SK-N-SH treated with all-trans-retinoic acid at 6 μM for 48 hours (cell line): ENCODE measurements at regions not wholly inside any gene's neighbourhood (a gene's known extent, or its start where the extent isn't known, plus 50 kb on each side); places are given as distances from the start of the nearest gene placed in this dataset.

ENCODE experiments used
- ARNTL ChIP-seq: fragments of 450-650 bp; formaldehyde crosslinking; IDR thresholded peaks from 2 replicates; pipeline ENCODE4 v1.5.0; 2020; ENCODE audit warnings: low read depth, mild to moderate bottlenecking, moderate library complexity, borderline replicate concordance
- BACH2 ChIP-seq: fragments of 250-450 bp; sonication (Bioruptor Pico); IDR thresholded peaks from 2 replicates; pipeline ENCODE4 v1.9.0; 2021; ENCODE audit warnings: mild to moderate bottlenecking, borderline replicate concordance
- CSDC2 ChIP-seq: fragments of 250-450 bp; sonication (Bioruptor Pico); IDR thresholded peaks from 2 replicates; pipeline ENCODE4 v1.5.0; 2020; ENCODE audit warnings: mild to moderate bottlenecking, moderate library complexity
- GLIS3 ChIP-seq: fragments of 250-450 bp; sonication (Bioruptor Pico); IDR thresholded peaks from 2 replicates; pipeline ENCODE4 v1.5.0; 2020; ENCODE audit warnings: mild to moderate bottlenecking, moderate library complexity
- RARB ChIP-seq: fragments of 250-450 bp; sonication (Bioruptor Pico); IDR thresholded peaks from 2 replicates; pipeline ENCODE4 v1.8.0; 2021; ENCODE audit warnings: mild to moderate bottlenecking, moderate library complexity
- SNAI2 ChIP-seq: fragments of 250-450 bp; sonication (Bioruptor Pico); IDR thresholded peaks from 2 replicates; pipeline ENCODE4 v1.5.0; 2020; ENCODE audit warnings: mild to moderate bottlenecking, moderate library complexity
- ZC3H10 ChIP-seq: fragments of 250-450 bp; sonication (Bioruptor Pico); IDR thresholded peaks from 2 replicates; pipeline ENCODE4 v1.5.1; 2021; ENCODE audit warnings: mild to moderate bottlenecking, moderate library complexity
- ZNF565 ChIP-seq: fragments of 450-650 bp; formaldehyde crosslinking; conservative IDR thresholded peaks from 2 replicates; pipeline ENCODE4 v1.5.0; 2020; ENCODE audit warnings: low read depth, mild to moderate bottlenecking, moderate library complexity
- TF ChIP-seq, protein P1 (sequence below): fragments of 250-450 bp; sonication (Bioruptor Pico); IDR thresholded peaks from 2 replicates; pipeline ENCODE4 v1.8.0; 2020; ENCODE audit warnings: mild to moderate bottlenecking, moderate library complexity, borderline replicate concordance
- TF ChIP-seq, protein P2 (sequence below): fragments of 250-450 bp; sonication (Bioruptor Pico); IDR thresholded peaks from 2 replicates; pipeline ENCODE4 v1.5.1; 2020; ENCODE audit warnings: low read depth, mild to moderate bottlenecking, moderate library complexity
- TF ChIP-seq, protein P3 (sequence below): fragments of 250-450 bp; sonication (Bioruptor Pico); IDR thresholded peaks from 2 replicates; pipeline ENCODE4 v1.5.1; 2021; ENCODE audit warnings: mild to moderate bottlenecking, moderate library complexity
- TF ChIP-seq, protein P4 (sequence below): fragments of 250-450 bp; sonication (Bioruptor Pico); IDR thresholded peaks from 2 replicates; pipeline ENCODE4 v1.5.0; 2020; ENCODE audit warnings: mild to moderate bottlenecking, moderate library complexity

DNA sequence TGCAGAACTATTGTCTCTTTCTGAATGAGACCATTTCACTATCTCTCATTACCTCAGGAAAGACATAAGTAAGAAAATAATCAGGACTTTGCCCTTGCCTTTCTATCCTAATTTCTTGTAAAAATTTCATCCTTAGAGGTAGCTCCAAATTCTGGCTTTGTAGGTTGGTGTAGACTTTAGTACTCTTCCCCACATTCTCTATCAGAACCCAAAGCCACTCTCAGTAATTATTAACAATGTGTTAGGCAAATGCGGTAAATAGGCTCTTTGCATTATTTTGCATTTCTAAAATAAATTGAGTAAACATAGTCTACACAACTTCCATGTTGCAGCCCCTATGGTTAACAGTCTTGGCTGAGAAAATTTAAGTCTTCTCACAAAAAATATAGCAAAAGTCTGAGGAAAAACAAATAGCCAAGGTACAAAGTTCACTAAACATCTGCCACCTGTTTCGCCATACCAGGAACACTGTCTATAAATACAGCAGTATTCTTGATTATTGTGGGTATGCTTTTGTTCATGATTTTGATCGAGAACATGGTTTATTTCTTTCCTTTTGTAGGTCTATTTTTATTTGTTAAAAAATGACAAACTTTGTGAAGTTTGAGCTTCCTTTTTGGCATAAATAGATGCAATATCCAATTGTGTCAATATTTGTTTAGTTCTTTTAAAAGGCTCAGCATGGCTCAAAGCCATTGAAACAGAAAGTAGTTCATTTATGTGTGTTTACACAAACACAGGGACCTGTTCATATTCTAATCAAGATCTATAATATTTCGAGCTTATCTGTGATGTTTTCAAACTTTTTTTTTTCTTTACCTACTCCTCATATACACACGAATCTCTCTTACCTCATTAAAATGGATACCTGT is 1061.5 kb downstream of the CNTNAP5 start:
- TF ChIP-seq, protein P1, sequence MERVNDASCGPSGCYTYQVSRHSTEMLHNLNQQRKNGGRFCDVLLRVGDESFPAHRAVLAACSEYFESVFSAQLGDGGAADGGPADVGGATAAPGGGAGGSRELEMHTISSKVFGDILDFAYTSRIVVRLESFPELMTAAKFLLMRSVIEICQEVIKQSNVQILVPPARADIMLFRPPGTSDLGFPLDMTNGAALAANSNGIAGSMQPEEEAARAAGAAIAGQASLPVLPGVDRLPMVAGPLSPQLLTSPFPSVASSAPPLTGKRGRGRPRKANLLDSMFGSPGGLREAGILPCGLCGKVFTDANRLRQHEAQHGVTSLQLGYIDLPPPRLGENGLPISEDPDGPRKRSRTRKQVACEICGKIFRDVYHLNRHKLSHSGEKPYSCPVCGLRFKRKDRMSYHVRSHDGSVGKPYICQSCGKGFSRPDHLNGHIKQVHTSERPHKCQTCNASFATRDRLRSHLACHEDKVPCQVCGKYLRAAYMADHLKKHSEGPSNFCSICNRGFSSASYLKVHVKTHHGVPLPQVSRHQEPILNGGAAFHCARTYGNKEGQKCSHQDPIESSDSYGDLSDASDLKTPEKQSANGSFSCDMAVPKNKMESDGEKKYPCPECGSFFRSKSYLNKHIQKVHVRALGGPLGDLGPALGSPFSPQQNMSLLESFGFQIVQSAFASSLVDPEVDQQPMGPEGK: no peak
- TF ChIP-seq, protein P2, sequence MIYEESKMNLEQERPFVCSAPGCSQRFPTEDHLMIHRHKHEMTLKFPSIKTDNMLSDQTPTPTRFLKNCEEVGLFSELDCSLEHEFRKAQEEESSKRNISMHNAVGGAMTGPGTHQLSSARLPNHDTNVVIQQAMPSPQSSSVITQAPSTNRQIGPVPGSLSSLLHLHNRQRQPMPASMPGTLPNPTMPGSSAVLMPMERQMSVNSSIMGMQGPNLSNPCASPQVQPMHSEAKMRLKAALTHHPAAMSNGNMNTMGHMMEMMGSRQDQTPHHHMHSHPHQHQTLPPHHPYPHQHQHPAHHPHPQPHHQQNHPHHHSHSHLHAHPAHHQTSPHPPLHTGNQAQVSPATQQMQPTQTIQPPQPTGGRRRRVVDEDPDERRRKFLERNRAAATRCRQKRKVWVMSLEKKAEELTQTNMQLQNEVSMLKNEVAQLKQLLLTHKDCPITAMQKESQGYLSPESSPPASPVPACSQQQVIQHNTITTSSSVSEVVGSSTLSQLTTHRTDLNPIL (CRISPR knock-in tag): no peak
- TF ChIP-seq RARB (CRISPR knock-in tag): no peak
- TF ChIP-seq CSDC2 (CRISPR knock-in tag): no peak
- TF ChIP-seq BACH2 (CRISPR knock-in tag): no peak
- no peak for TF ChIP-seq SNAI2 (CRISPR knock-in tag)
- TF ChIP-seq, protein P3, sequence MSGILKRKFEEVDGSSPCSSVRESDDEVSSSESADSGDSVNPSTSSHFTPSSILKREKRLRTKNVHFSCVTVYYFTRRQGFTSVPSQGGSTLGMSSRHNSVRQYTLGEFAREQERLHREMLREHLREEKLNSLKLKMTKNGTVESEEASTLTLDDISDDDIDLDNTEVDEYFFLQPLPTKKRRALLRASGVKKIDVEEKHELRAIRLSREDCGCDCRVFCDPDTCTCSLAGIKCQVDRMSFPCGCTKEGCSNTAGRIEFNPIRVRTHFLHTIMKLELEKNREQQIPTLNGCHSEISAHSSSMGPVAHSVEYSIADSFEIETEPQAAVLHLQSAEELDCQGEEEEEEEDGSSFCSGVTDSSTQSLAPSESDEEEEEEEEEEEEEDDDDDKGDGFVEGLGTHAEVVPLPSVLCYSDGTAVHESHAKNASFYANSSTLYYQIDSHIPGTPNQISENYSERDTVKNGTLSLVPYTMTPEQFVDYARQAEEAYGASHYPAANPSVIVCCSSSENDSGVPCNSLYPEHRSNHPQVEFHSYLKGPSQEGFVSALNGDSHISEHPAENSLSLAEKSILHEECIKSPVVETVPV: no peak
- TF ChIP-seq ZNF565 (CRISPR knock-in tag): no peak
- no peak for TF ChIP-seq ARNTL (CRISPR knock-in tag)
- TF ChIP-seq GLIS3 (CRISPR knock-in tag): no peak
- TF ChIP-seq, protein P4, sequence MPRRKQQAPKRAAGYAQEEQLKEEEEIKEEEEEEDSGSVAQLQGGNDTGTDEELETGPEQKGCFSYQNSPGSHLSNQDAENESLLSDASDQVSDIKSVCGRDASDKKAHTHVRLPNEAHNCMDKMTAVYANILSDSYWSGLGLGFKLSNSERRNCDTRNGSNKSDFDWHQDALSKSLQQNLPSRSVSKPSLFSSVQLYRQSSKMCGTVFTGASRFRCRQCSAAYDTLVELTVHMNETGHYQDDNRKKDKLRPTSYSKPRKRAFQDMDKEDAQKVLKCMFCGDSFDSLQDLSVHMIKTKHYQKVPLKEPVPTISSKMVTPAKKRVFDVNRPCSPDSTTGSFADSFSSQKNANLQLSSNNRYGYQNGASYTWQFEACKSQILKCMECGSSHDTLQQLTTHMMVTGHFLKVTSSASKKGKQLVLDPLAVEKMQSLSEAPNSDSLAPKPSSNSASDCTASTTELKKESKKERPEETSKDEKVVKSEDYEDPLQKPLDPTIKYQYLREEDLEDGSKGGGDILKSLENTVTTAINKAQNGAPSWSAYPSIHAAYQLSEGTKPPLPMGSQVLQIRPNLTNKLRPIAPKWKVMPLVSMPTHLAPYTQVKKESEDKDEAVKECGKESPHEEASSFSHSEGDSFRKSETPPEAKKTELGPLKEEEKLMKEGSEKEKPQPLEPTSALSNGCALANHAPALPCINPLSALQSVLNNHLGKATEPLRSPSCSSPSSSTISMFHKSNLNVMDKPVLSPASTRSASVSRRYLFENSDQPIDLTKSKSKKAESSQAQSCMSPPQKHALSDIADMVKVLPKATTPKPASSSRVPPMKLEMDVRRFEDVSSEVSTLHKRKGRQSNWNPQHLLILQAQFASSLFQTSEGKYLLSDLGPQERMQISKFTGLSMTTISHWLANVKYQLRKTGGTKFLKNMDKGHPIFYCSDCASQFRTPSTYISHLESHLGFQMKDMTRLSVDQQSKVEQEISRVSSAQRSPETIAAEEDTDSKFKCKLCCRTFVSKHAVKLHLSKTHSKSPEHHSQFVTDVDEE (CRISPR knock-in tag): no peak
- TF ChIP-seq ZC3H10 (CRISPR knock-in tag): no peak
